Stimulated activated naive CD8-positive, alpha-beta T cell treated with anti-CD3 and anti-CD28 coated beads, Interleukin-15, Interleukin-2, amounts not matched to agents 100 ng/mL and 50 ng/mL, for 24 hours (primary cell): ENCODE measurements at regions not wholly inside any gene's neighbourhood (a gene's known extent, or its start where the extent isn't known, plus 50 kb on each side); places are given as distances from the start of the nearest gene placed in this dataset.
A peak's percentile ranks its signal among the peaks of the same experiment; 100 is the strongest.

ENCODE experiments used
- H3K27ac Mint-ChIP-seq: one replicate; pipeline ENCODE4 v1.8.0; 2021; ENCODE audit warnings: mild to moderate bottlenecking, mixed read lengths
- H3K27me3 Mint-ChIP-seq: one replicate; pipeline ENCODE4 v1.8.0; 2021; ENCODE audit warnings: mixed read lengths
- H3K36me3 Mint-ChIP-seq: one replicate; pipeline ENCODE4 v1.8.0; 2021; ENCODE audit warnings: low read depth, mixed read lengths
- H3K4me1 Mint-ChIP-seq: one replicate; pipeline ENCODE4 v1.8.0; 2021; ENCODE audit warnings: low read depth, mixed read lengths
- H3K4me3 Mint-ChIP-seq: one replicate; pipeline ENCODE4 v1.8.0; 2021; ENCODE audit warnings: mild to moderate bottlenecking, mixed read lengths
- H3K9me3 Mint-ChIP-seq: one replicate; pipeline ENCODE4 v1.8.0; 2021; ENCODE audit warnings: mixed read lengths

DNA sequence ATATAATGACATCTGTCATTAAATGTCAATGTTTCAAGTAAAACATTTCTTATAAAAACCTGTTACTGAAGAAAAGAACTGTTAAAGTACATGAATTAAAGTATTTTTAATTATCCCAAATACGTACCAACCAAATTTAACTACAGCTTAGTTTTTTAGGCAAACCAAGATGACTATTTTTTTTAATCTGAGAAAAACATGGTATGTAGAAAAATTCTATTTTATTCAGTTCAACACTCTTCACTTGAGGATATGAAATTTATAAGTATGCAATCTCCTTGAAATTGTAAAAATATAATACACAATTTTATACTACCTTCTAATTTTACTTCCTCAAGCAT is 75.3 kb upstream of the IFNE start:
- Mint-ChIP-seq H3K27ac (no peak overlapping the region), H3K27me3 (peaks cover 43% of the 10 kb centered on the region), H3K36me3 (no peaks in the 10 kb centered on the region), H3K4me3 (peak overlapping the region; percentile 88), H3K9me3 (no peaks in the 10 kb centered on the region), H3K4me1 (peaks cover 49% of the 10 kb centered on the region)

DNA sequence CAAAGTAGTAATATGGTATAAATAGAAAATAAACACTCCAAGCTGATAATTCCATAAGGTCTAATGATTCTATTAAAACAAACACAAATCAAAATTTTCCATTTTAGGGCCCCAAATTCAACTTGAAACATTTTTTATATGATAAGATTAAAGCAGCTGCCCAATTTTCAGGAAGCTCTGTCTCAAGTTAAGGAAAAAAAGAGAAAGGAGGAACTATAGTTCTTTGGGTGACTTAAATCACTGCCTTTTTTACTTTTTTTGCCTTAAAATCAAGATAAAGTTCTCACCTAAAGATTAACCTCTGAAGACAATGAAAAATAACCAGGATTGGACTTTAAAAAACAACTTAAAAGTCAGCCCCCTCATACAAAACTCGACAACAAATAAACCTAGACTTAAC is 76.0 kb upstream of the IFNE start:
- peaks cover 49% of the 10 kb centered on the region for H3K4me1 Mint-ChIP-seq
- no peaks in the 10 kb centered on the region for H3K9me3 Mint-ChIP-seq
- H3K27me3 Mint-ChIP-seq: peaks cover 43% of the 10 kb centered on the region
- H3K36me3 Mint-ChIP-seq: no peaks in the 10 kb centered on the region
- H3K4me3 Mint-ChIP-seq: peak overlapping the region; percentile 88
- H3K27ac Mint-ChIP-seq: no peak overlapping the region

DNA sequence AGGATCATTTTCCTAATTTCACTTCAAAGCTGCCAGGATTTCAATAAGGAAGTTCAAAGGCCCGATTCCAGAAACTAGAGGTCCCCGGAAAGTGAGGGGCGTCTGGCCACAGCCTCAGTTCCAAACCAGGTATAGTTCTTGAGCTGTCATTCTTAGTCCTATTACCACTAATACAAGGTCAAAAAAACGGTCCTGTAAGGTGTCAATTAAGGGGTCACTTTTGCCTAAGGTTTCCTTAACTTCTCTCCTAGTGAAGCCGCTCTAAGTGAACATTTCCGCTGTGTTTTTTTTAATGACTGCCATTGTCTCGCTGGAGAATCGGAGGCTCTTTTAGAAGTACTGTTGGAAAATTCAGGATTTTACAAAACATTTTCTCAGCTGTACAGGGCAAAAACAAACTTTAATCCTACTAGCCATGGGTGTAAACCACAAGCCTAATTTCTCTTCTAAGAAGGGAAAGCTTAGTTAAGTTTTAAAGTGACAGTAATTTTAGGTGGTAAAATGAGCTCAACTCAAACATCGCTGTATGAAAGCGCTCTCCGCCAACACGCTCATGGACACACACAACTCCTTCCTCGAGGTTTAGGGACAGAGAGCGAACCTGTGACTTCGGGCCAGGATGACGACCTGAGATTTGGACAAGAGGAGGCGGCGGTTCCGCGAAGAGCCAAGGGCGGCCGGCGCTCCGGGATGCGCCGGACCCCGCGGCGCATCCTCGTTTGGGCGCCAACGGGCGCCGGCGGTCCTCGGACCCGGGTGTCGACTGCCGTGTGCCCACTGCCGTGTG is 76.7 kb upstream of the IFNE start:
- Mint-ChIP-seq H3K27me3 (peaks cover 48% of the 10 kb centered on the region), H3K36me3 (no peaks in the 10 kb centered on the region), H3K9me3 (no peaks in the 10 kb centered on the region), H3K27ac (peak overlapping the region; percentile 73), H3K4me1 (peaks cover 49% of the 10 kb centered on the region), H3K4me3 (peak overlapping the region; percentile 88)

DNA sequence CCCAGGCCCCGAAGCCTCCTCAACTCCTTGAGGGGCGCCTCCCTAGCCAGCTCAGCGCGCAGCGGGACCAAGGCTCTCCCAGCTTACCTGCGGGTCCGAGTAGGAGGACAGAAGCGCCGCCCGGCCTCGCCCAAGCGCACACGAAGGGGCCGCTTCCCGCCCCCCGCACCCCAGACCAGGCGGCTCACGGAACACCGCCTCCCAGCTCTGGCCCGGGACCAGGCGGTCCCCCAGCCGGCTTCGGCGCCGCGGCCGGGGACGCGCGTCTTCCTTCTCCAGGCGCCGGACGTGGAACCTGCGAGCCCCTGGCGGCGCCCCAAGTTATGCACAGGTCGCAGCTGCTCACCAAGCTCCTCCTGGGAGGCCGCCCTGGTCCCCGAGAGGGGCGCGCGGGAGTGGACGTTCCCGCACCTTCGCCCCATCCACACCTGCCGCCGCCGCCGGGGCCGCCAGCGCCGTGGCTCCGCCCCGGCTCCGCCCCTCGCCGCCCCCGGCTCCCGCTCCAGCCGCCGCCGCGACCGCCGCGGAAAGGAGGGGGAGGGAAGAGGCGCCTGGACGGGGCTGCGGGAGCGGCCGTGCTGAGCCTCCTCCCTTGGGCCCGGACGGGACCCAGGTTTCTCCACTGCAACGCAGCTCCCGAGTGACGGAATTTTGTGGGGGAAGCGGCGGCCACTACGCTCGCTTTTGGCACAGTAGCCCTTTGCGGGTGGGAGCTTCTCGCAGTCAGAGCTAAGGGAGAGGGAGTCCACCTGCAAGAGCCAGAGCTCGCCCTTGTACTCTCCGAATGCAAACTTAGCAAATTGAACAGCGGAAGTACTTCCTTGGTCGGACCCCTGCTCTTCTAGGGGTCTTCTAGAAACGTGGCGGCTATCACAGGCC is 77.5 kb upstream of the IFNE start:
- Mint-ChIP-seq H3K27ac (no peak overlapping the region), H3K36me3 (no peaks in the 10 kb centered on the region), H3K4me1 (peaks cover 48% of the 10 kb centered on the region), H3K27me3 (peaks cover 50% of the 10 kb centered on the region), H3K4me3 (peak overlapping the region; percentile 88), H3K9me3 (no peaks in the 10 kb centered on the region)

DNA sequence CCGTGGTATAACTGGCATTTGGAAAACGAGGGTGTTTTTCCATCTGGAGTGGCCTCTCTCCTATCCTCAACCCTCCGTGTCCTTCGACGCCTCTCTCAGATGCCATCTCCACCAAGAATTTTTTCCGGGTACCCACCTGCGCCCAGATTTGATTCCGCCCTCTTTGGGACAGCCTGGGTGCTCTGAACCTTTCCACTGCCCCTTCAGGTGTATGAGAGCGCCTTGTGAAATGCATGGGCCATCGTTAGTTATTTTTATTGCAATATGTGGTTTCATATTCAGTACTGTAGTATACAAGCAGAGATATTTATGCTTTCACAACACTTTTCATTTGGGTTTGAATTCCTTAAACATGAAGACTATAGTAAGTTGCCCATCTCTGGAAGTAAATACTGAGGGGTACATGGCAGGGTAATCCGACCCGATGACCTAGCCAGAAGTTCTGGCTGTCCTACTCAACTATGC is 78.2 kb upstream of the IFNE start:
- H3K27ac Mint-ChIP-seq: no peak overlapping the region
- no peaks in the 10 kb centered on the region for H3K36me3 Mint-ChIP-seq
- H3K9me3 Mint-ChIP-seq: no peaks in the 10 kb centered on the region
- H3K4me3 Mint-ChIP-seq: peak overlapping the region; percentile 78
- peaks cover 41% of the 10 kb centered on the region for H3K4me1 Mint-ChIP-seq
- peaks cover 49% of the 10 kb centered on the region for H3K27me3 Mint-ChIP-seq

DNA sequence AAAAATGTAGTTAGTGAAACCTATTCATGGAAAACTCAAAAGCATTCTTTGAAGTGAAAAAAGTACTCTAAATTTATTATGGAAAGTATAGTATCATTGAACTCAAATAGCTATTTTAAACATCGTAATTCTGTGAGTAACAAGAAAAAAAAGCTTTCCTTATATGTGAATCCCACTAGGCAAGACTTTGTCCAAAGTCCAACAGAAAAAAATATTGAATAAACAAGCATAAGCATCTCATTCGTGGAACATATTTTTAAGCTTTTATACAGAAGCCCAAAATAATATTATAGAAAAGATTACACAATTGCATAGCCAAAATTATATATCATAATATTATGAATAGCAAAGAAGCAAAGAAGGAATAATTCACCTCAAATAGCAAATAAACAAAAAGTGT is 79.4 kb upstream of the IFNE start:
- H3K9me3 Mint-ChIP-seq: no peaks in the 10 kb centered on the region
- peaks cover 32% of the 10 kb centered on the region for H3K4me1 Mint-ChIP-seq
- H3K27ac Mint-ChIP-seq: no peak overlapping the region
- H3K27me3 Mint-ChIP-seq: peaks cover 51% of the 10 kb centered on the region
- H3K36me3 Mint-ChIP-seq: no peaks in the 10 kb centered on the region
- H3K4me3 Mint-ChIP-seq: no peak overlapping the region

DNA sequence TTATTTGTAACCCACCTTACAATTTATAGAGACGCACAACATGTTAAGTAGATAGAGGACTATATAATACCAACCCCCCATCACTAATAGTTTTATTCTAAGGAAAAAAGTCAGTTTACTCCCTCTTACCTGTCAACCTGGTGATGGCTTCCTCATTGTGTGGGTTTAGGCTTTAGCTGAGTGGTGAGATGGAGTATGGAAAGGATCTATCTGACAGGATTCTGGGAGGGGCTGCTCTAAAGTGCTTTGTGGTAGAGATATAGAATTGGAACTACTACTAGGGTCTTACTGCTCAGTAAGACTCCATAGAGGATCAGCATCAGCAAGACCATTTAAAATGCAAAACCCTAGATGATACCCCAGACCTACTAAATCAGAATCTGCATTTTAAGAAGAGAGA is 82.1 kb upstream of the IFNE start:
- H3K27me3 Mint-ChIP-seq: peaks cover 42% of the 10 kb centered on the region
- no peaks in the 10 kb centered on the region for H3K9me3 Mint-ChIP-seq
- H3K4me1 Mint-ChIP-seq: peaks cover 8% of the 10 kb centered on the region
- no peaks in the 10 kb centered on the region for H3K36me3 Mint-ChIP-seq
- H3K27ac Mint-ChIP-seq: no peak overlapping the region
- no peak overlapping the region for H3K4me3 Mint-ChIP-seq

DNA sequence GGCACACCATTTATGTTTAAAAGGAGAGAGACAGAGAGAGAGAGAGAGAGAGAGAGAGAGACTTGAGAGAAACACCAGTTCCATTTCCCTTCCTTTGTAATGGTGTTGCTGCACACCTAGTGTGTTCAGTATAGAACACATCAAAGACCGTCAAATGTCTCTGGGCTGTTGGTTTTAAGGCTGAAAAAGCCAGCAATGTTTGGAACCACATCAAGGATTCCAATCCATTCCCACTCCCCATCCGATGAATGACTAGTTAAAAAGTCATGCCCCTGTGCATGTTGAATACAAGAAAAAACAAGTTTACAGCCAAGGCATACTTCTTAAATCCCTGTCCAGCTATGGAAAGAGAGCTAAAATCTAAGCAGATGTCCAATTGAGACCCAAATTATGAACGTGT is 83.0 kb upstream of the IFNE start:
- peaks cover 42% of the 10 kb centered on the region for H3K27me3 Mint-ChIP-seq
- H3K4me3 Mint-ChIP-seq: no peak overlapping the region
- no peak overlapping the region for H3K27ac Mint-ChIP-seq
- H3K4me1 Mint-ChIP-seq: peaks cover 5% of the 10 kb centered on the region
- H3K9me3 Mint-ChIP-seq: no peaks in the 10 kb centered on the region
- H3K36me3 Mint-ChIP-seq: no peaks in the 10 kb centered on the region

DNA sequence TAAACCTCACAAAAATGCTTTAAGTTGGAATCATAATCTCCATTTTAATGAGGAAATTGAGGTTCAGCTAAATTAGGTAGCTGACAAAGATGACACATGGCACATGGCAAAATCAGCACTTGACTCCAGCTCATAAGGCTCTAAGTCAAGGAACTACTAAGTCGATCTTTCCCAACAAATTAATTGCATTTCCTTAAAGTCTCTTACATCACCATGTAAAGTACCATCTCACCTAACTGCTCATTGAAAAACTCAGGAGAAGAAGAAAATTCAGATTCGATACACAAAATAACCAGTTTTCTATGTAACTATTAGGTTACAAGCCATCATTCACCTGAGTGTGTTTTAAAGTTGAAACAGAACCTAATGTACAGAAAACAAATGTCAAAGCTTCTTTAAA is 85.8 kb upstream of the IFNE start:
- no peaks in the 10 kb centered on the region for H3K9me3 Mint-ChIP-seq
- H3K36me3 Mint-ChIP-seq: no peaks in the 10 kb centered on the region
- H3K27me3 Mint-ChIP-seq: peaks cover 36% of the 10 kb centered on the region
- no peaks in the 10 kb centered on the region for H3K4me1 Mint-ChIP-seq
- H3K27ac Mint-ChIP-seq: no peak overlapping the region
- no peak overlapping the region for H3K4me3 Mint-ChIP-seq

DNA sequence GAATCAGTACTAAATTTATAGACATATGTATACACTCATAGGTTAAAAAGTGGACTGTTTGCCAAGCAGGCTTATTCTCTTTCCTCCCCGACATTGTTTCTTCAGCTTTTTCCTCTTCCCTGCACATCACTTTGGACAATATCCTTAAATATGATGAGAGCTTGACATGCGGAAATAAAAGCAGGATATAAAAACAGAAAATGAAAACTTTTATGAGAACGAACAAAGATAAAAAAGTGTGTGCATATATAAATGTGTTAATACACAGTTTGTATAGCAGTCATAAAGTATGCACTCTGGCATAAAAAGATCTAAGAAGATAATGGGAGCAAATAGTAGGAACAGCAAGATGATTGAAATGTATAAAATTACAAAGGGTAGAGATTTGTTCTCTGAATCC is 86.4 kb upstream of the IFNE start:
- Mint-ChIP-seq H3K27me3 (peaks cover 31% of the 10 kb centered on the region), H3K27ac (no peak overlapping the region)

DNA sequence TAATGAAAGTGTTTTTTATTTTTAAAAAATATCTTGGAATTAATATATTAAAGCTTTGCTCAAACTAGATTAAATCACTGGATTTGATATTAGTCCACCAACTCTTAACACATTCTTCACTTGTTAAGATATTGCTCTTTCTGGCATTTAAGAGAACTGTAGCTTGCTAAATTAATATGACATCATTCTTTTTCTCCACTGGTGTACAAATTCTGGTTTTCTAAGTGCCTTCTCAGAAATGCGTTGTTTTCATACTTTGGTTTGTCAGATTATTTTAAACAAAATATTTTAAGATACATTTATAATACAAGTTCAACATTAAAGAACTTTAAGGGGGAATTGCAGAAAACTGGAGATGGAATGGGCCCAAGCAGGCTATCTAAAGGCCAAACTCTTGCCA is 87.6 kb upstream of the IFNE start:
- H3K4me3 Mint-ChIP-seq: no peak overlapping the region
- no peaks in the 10 kb centered on the region for H3K4me1 Mint-ChIP-seq
- H3K27ac Mint-ChIP-seq: no peak overlapping the region
- H3K9me3 Mint-ChIP-seq: no peaks in the 10 kb centered on the region
- no peaks in the 10 kb centered on the region for H3K36me3 Mint-ChIP-seq
- H3K27me3 Mint-ChIP-seq: peaks cover 25% of the 10 kb centered on the region

More for the DNA sequence above, 86.4 kb upstream of the IFNE start:
- Mint-ChIP-seq H3K9me3 (no peaks in the 10 kb centered on the region), H3K36me3 (no peaks in the 10 kb centered on the region), H3K4me1 (no peaks in the 10 kb centered on the region), H3K4me3 (no peak overlapping the region)

DNA sequence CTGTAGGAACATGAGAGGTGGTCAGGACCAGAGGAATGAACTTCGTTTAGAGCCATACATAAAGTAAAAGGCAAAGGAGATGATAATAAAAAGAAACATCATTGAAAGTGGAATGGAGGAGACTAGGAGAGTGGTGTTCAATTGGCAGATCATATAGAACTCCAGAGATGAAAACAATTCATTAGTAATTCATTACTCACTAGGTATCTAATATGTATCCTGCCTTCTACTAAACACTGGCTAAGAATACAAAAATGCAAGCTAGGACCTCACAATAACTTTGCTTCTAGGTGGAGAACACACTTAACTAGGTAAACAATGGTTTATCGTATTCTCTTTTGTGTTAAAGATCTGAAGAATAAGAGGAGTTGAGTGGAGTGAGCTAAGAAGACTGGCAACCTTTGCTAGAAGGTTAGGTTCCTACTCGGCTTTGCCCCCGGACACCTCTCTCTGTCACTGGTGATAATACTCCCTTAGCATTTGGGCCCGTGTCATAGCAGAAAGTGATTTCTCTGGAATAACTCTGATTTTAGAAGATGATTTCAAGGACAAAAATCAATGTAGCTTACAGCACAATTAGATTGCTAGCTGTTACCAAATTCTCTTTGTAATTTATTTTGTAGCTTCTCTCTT is 88.6 kb upstream of the IFNE start:
- peaks cover 20% of the 10 kb centered on the region for H3K27me3 Mint-ChIP-seq
- H3K4me1 Mint-ChIP-seq: no peaks in the 10 kb centered on the region
- H3K4me3 Mint-ChIP-seq: no peak overlapping the region
- no peaks in the 10 kb centered on the region for H3K36me3 Mint-ChIP-seq
- H3K9me3 Mint-ChIP-seq: no peaks in the 10 kb centered on the region
- H3K27ac Mint-ChIP-seq: no peak overlapping the region

DNA sequence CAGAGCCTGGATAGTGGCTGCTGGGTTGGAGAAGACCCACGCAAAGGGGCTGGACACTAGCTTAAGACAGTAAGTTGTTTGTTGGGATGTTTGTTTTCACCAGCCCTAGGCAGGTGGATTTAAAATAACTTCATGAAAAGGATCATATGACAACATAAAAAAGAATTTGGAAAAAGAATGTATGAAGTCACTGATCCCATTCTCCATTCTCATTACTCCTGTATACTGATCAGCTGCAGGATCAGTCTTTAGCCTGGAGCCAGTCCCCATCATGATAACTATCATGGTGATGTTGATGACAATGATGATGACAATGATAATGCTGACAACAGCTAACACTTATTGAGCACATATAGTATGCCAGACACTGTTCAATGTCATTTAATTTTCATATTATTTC is 92.1 kb upstream of the IFNE start:
- peaks cover 33% of the 10 kb centered on the region for H3K4me1 Mint-ChIP-seq
- no peaks in the 10 kb centered on the region for H3K27me3 Mint-ChIP-seq
- H3K9me3 Mint-ChIP-seq: no peaks in the 10 kb centered on the region
- H3K36me3 Mint-ChIP-seq: no peaks in the 10 kb centered on the region
- H3K4me3 Mint-ChIP-seq: no peak overlapping the region
- no peak overlapping the region for H3K27ac Mint-ChIP-seq

DNA sequence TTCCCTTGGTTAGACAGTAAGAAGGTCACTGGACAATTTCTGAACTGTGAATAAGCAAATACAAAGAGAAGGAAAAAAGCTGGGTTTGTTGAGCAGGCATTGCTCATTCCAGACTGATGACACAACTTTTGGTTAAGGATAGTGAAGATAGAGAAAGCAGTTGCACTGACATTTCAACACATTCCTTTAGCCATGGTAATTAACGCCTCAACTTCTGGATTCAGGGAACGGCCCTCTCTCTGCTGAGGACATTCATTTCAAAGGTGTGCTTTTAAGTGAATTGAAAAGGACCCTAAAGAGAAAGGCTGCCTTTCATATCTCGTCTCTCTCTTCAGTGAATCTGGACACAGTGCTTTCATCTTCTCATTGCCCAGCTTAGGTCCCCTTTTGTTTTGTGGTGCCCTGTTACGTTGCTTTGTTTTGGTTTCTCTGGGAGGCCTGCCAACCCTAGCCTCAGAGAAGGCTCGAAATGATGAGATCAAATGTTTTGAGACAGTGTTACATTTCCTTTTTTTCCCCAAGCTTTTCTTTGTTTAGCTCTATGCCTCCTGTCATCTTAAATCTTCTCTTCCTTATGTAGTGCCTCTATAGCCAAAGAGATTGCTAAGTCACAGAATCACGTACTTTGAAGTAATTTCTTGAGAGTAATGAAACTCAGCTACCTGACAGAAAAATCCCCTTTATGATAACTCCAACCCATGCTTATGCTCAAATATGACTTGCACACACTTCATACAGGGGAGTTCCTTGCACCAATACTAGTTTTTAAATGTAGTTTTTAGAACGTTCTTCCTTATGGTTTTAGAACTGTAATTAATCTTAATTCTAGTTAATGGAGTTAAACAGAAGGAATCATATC is 94.4 kb upstream of the IFNE start:
- no peaks in the 10 kb centered on the region for H3K9me3 Mint-ChIP-seq
- peaks cover 47% of the 10 kb centered on the region for H3K4me1 Mint-ChIP-seq
- no peaks in the 10 kb centered on the region for H3K27me3 Mint-ChIP-seq
- H3K4me3 Mint-ChIP-seq: peak overlapping the region; percentile 64
- H3K27ac Mint-ChIP-seq: no peak overlapping the region
- H3K36me3 Mint-ChIP-seq: no peaks in the 10 kb centered on the region
